ENCODE measurements at regions not wholly inside any gene's neighbourhood (a gene's known extent, or its start where the extent isn't known, plus 50 kb on each side); places are given as distances from the start of the nearest gene placed in this dataset.

GRCh38 chr18:41165625-41166024 is 789.4 kb upstream of the PIK3C3 start:
- no peak for TF ChIP-seq CTCF (IDR thresholded peaks at IDR 0.05; ENCODE audit: low read depth, low read length, missing input control)
- TF ChIP-seq REST (IDR thresholded peaks at IDR 0.05), result no peak
- TF ChIP-seq GABPA (IDR thresholded peaks at IDR 0.05 in 1 of 2, conservative IDR thresholded peaks at IDR 0.05 in 1 of 2), result no peak
- TF ChIP-seq JUND (IDR thresholded peaks at IDR 0.05), result no peak
- no peak for TF ChIP-seq ZBTB33 (IDR thresholded peaks at IDR 0.05)
- TF ChIP-seq EGR1 (IDR thresholded peaks at IDR 0.05; ENCODE audit: low read depth in 2 of 2), result no peak
- TF ChIP-seq MAX (IDR thresholded peaks at IDR 0.05), result no peak
- TF ChIP-seq ATF3 (IDR thresholded peaks at IDR 0.05), result no peak
- TF ChIP-seq SP1 (IDR thresholded peaks at IDR 0.05), result no peak
- TF ChIP-seq FOXA1 (IDR thresholded peaks at IDR 0.05), result no peak

Measured in liver (tissue), 3 donors.